ENCODE measurements at regions not wholly inside any gene's neighbourhood (a gene's known extent, or its start where the extent isn't known, plus 50 kb on each side); places are given as distances from the start of the nearest gene placed in this dataset.
"Not testable (repeated sequence)": the region's sequence is repeated elsewhere in the genome, so short reads cannot be mapped to it uniquely, and the experiment has no call there.

GRCh38 chr11:33553486-33553885, 147.1 kb downstream of the C11orf91 start:
- no peak for DNase-seq

DNA sequence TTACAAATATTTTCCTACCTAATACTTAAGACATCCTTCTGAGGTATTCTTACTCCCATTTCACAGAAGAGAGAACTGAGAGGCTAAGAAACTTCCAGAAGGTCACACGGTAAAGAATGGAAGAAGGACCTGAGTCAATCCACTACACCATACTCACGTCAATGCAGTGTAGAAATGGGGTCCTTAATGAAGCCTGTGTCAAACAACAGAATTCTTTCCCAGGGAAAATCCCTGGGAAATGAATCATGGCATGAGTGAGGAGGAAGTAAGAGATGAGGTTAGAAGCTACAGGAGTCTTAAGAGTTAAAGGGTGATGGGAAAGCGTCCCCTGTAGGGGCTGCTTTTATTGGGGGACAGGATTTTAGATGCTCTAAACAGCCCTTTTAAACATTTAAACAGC, 147.9 kb downstream of the C11orf91 start:
- no peak for DNase-seq

DNA sequence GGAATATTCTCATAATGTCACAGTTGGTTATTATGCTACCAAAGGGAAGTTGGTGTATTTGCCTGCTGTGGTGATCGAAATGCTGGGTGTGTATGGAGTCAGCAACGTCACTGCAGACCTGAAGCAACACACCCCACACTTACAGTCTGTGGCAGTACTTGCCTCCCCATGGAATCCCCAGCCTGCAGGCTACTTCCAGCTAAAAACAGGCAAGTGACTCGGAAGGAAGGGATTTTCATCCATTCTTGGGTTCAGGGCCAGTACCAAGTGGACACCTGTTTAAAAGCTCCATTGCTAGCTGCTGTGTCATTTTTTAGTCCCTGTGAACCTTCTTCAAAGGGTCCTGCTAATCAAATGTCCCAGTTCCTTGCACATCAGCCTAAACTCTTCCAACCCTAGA, 149.6 kb downstream of the C11orf91 start:
- DNase-seq, result no peak

GRCh38 chr11:33549483-33549882, 151.1 kb downstream of the C11orf91 start:
- no peak for DNase-seq

DNA sequence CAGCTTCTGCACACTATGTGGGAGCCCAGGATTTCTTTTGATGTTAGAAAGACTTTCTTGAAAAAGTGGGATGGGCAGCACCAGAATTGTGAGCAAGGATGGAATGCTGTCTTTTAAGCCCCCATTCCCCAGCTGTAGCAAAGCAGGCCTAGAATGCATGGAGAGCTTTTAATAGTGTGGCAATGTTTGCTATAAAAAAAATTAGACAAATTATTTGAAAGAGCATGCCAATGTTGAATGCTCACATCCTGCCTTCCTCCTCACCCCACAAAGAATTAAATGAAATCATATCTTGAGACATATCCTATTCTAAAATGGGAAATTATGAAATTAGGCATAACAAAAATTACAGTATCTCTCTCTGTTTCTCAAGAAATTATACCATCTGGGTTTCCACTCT, 154.7 kb downstream of the C11orf91 start:
- DNase-seq, result no peak

GRCh38 chr11:33544593-33545373, 155.8 kb downstream of the C11orf91 start:
- DNase-seq, result no peak

GRCh38 chr11:33543823-33544222, 156.8 kb downstream of the C11orf91 start:
- no peak for DNase-seq

- peak; percentile 65 for DNase-seq
Measured at GRCh38 chr11:33542921-33543320, 157.7 kb downstream of the C11orf91 start.

DNA sequence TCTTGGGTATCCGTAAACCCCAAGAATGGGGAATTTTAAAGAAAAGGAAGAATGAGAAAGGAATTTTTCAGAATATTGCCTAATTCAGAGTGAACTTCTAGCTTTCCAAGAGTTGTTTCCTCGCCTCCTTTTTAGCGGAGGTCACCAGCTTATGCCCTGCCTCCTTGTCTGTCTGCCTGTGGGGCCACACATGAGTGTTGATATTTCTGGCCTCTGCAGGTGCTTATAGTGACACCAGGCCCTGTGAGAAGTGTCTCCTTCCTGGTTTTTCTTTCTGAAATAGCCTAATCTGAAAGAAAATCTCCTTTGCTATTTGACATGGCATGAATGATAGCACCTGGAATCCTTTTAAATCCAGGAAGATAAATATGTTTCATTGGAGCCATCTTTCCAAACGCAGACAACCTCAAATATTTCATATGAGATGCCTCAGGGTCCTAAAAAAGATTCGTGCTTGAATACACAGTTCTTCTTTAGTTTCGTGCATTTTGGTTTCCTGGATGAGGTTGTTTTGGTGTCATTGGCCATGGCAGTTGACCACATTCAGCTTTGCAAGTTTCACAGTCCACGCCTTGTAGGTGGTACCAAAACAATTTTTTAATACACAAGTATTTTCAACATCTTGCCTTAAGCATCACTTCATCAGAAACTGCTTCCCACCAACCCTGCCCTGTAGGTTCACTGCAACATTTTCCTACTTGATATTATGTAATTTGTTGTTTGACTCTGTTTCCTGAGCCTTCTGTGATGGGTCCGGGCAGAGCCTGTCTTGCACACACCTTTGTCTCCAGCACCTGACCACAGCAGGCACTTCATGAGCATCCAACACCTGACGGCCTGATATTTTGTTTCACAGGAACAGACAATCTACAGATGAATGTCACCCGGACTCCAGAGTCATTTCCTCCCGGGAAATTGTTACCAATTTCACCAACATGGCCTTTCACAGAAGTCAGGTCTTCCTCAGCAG, 159.4 kb downstream of the C11orf91 start:
- no peak for DNase-seq

GRCh38 chr11:33540427-33540826, 160.2 kb downstream of the C11orf91 start:
- no peak for DNase-seq

DNA sequence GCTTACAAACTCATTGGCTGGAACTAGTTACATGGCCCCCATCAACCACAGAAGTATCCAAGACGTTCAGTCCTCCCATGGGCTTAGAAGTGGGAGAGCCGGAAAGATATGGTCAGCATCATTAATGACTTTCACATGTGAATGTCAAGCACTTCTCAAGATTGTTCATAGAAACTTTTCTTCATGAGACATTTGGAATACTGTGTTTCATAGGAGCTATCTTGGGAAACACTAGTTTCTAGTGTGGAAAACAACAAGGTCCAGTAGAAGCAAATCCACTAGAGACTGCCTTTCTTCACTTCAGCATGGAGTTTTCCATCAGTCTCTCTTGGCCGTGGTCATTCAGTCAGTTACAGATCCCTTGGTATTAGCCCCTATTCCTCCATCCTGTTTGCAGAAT, 160.9 kb downstream of the C11orf91 start:
- DNase-seq, result no peak

GRCh38 chr11:33538726-33539125, 161.9 kb downstream of the C11orf91 start:
- no peak for DNase-seq

- DNase-seq, result no peak
Measured at GRCh38 chr11:33536178-33536577, 164.4 kb downstream of the C11orf91 start.

GRCh38 chr11:33534575-33534974, 166.1 kb downstream of the C11orf91 start:
- DNase-seq, result no peak

GRCh38 chr11:33533386-33534052, 167.1 kb downstream of the C11orf91 start:
- no peak for DNase-seq

- no peak for DNase-seq
Measured at GRCh38 chr11:33532720-33533385, 167.8 kb downstream of the C11orf91 start.

DNA sequence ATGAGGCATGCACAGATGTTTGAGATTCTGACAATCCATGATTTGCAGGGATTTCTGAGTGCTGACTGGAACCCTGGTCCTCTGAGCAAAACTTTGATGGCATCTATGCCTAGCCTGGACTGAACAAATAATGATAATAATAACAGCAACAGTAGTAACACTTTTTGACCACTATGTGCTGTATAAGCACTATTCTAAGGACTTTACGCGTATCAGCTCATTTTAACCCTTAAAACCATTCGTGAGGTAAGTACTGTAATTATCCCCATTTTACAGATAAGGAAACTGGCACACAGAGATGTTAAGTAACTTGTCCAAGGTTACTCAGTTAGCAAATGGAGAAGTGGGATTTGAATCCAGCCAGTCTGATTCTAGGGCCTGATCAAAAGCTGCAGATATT, 168.4 kb downstream of the C11orf91 start:
- DNase-seq, result no peak

GRCh38 chr11:33531743-33532181, 168.9 kb downstream of the C11orf91 start:
- DNase-seq, result no peak

DNA sequence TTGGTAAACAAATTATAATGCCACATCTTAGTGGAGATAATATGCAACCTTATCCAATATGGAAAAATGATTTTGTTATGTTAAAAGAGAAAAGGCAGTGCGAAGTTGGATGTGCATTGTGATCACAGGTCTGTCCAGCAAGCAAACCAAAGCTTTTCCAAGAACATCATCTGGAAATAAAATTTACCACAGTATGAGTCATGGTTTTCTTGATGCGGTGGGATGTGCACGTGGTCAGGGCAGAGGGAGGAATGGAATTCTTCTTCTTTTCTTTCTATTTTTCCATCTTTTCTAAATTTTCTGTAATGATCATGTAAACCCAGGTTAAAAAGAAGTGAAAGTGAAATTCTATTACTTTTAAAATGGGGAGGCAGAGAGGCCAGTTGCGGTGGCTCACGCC, 169.8 kb downstream of the C11orf91 start:
- DNase-seq, result no peak

DNA sequence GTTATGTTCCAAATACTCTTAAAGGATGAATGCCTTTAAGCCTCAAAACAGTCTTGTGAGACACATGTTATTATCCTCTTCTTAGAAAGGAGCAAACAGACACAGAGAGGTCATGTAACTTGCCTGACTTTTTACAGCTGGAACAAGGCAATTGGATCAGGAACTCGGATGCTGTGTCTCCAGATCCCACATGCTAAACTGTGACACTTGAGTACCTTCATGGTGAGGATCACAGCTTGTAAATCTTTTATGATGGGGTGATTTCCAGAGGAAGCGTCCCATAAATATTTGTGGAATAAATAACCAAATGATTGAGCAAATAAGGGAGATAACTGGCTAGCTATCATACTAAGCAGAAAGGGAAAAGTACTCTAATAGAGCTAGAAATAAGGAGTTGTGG, 171.2 kb downstream of the C11orf91 start:
- DNase-seq, result no peak

DNA sequence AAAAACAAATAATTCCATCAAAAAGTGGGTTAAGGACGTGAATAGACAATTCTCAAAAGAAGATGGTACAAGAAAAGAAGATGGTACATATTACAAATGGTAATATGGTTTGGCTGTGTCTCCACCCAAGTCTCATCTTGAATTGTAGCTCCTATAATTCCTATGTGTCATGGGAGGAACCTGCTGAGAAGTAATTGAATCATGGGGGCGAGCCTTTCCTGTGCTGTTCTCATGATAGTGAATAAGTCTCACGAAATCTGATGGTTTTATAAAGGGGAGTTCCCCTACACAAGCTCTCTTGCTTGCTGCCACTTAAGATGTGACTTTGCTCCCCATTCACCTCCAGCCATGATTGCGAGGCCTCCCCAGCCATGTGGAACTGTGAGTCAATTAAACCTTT, 172.9 kb downstream of the C11orf91 start:
- DNase-seq, result not testable (repeated sequence)

GRCh38 chr11:33525789-33526188, 174.8 kb downstream of the C11orf91 start:
- DNase-seq, result no peak

DNA sequence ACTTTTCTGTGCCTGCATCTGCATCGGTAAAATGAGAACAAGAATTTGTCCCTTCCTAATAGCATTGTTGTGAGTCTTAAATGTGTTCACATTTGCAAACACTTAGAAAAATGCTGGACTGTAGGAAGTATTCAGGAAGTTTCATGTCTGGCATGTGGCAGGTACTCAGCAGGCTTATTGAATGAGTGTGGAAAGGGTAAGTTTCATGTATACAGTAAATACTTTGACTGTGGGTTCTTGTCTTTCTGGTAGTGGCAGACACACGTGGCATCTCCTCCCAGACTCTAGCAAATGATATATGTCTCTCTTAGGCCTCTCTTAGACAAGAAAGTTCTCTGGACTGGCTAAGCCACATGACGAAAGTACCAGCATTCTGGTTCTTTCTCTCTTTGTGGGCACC, 179.2 kb downstream of the C11orf91 start:
- no peak for DNase-seq

Data from hematopoietic multipotent progenitor cell treated with erythropoietin and hydrocortisone succinate and interleukin-3 and kit ligand, for 4 days (in vitro differentiated cells).